ENCODE measurements at regions not wholly inside any gene's neighbourhood (a gene's known extent, or its start where the extent isn't known, plus 50 kb on each side); places are given as distances from the start of the nearest gene placed in this dataset.
A peak's percentile ranks its signal among the peaks of the same experiment; 100 is the strongest.

DNA sequence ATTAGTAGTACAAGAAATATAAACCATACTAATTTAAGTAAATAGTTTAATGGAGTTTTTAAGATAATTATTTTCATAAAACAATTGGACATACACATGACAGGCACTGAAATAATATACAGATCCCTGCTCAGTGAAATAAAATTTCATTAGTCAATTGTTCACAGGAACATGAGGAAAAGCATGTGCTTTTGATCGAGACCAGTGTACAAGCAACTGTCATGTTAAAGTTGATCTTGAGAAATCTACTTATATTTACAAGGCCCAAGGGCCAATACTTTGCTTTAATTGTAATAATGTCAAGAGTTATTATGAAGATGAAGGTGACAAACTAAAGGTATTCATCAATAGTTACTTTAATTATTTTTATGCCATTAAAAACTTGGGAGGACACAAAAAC is 792.7 kb upstream of the LUZP2 start:
- no peak for DNase-seq (ENCODE audit: low read depth)
- no peak overlapping the region for H3K4me3 ChIP-seq (ENCODE audit: low read length)
- TF ChIP-seq, protein P1, sequence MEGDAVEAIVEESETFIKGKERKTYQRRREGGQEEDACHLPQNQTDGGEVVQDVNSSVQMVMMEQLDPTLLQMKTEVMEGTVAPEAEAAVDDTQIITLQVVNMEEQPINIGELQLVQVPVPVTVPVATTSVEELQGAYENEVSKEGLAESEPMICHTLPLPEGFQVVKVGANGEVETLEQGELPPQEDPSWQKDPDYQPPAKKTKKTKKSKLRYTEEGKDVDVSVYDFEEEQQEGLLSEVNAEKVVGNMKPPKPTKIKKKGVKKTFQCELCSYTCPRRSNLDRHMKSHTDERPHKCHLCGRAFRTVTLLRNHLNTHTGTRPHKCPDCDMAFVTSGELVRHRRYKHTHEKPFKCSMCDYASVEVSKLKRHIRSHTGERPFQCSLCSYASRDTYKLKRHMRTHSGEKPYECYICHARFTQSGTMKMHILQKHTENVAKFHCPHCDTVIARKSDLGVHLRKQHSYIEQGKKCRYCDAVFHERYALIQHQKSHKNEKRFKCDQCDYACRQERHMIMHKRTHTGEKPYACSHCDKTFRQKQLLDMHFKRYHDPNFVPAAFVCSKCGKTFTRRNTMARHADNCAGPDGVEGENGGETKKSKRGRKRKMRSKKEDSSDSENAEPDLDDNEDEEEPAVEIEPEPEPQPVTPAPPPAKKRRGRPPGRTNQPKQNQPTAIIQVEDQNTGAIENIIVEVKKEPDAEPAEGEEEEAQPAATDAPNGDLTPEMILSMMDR (conservative IDR thresholded peaks at IDR 0.05; ENCODE audit: low read depth, low read length): no peak

DNA sequence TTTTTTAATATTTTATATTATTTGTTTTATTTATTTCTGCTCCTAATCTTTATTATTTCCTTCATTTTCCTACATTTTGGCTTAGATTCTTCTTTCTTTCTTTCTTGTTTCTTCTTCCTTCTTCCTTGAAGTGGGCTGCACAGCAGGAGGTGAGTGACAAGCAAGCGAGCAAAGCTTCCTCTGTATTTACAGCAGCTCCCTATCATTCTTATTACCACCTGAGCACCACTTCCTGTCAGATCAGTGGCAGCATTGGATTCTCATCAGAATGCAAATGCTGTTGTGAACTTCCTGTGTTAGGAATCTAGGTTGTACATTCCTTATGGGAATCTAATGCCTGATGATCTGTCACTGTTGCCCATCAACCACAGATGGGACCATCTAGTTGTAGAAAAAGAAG is 784.9 kb upstream of the LUZP2 start:
- no peak overlapping the region for H3K4me3 ChIP-seq (ENCODE audit: low read length)
- no peak for DNase-seq (ENCODE audit: low read depth)
- TF ChIP-seq, protein P1 (conservative IDR thresholded peaks at IDR 0.05; ENCODE audit: low read depth, low read length): no peak

DNA sequence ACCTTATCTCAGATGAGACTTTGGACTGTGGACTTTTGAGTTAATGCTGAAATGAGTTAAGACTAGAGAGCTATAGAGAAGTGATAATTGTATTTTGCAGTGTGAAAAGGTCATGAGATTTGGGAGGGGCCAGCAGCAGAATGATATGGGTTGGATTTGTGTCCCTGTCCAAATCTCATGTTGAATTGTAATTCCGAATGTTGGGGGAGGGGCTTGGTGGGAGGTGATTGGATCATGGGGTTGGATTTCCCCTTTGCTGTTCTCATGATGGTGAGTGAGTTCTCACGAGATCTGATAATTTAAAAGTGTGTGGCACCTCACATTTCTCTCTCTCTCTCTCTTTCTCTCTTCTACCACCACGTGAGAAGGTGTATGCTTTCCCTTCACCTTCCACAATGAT is 777.8 kb upstream of the LUZP2 start:
- H3K4me3 ChIP-seq (ENCODE audit: low read length): no peak overlapping the region
- TF ChIP-seq, protein P1 (conservative IDR thresholded peaks at IDR 0.05; ENCODE audit: low read depth, low read length): no peak
- DNase-seq (ENCODE audit: low read depth): no peak

DNA sequence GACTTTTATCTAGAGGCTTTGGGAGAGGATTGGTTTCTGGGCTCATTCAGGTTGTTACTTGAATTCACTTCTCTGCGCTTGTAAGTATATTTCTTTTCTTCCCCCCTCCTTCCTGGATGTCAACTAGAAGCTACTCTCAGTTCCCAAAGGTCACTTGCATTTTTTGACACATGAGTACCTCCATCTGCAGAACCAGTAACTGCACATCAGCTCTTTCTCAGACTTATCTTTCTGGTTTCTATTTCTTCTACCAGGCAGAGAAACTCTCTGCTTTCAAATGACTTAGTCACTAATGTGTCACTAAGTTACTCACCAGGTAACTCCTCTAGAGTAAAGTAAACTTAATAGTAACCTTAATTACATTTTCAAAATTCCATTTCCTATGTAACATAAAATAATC is 773.0 kb upstream of the LUZP2 start:
- H3K4me3 ChIP-seq (ENCODE audit: low read length): no peak overlapping the region
- no peak for DNase-seq (ENCODE audit: low read depth)
- TF ChIP-seq, protein P1 (conservative IDR thresholded peaks at IDR 0.05; ENCODE audit: low read depth, low read length): no peak

DNA sequence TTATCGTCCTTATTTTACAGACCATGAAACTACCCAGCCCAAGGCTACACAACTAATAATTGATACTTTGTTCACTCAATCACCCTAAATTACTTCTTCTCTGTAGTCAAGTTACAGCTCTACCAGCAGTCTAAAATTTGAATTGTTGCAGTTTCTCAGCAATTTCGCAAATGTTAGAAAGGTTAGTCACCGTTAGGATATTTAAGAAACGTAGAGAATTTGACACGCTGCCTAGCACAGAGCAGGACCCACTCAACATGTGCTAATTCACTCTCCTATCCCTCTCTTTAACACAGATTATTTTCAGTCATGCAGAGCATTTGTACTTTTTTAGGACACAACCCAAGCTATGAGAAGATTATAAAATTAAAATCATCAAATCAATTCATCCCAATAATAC is 771.1 kb upstream of the LUZP2 start:
- peak; percentile 89 for DNase-seq (ENCODE audit: low read depth)
- H3K4me3 ChIP-seq (ENCODE audit: low read length): no peak overlapping the region
- TF ChIP-seq, protein P1 (conservative IDR thresholded peaks at IDR 0.05; ENCODE audit: low read depth, low read length): no peak

DNA sequence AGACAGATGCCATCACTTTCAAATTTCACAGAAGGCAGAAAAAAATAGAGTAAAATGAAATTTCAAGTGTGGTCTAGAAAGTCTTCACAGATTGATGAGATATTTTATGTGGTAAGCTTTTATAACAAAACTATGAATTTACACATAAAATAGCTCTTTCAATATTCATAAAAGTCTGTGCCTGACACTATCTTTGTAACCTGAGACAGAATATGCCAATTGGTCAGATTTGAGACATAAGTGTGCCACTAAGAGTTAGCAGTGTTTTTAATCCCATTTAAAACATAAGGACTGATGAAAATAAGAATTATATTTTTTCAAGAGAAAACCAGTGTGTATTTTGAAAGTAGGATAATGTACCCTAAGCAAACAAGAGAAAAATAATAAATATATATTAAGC is 769.5 kb upstream of the LUZP2 start:
- H3K4me3 ChIP-seq (ENCODE audit: low read length): no peak overlapping the region
- TF ChIP-seq, protein P1 (conservative IDR thresholded peaks at IDR 0.05; ENCODE audit: low read depth, low read length): no peak
- DNase-seq (ENCODE audit: low read depth): no peak

DNA sequence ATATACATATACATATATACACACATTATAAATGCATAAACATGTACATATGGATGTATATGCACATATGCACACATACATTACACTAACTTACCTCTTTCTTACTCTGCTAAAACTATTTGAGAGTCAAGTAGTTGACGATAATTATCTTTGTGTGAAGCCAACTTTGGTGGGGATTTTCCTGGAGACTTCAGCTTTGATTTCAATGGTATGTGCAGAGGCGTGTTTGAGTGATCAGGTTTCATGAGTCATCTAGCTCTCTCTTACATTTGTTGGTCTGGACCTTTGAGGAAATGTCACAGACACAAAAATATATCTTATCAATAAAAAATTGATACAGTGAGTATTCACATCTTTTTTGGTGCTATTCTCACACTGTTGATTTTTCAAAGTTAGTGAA is 769.1 kb upstream of the LUZP2 start:
- TF ChIP-seq, protein P1 (conservative IDR thresholded peaks at IDR 0.05; ENCODE audit: low read depth, low read length): no peak
- peak; percentile 77 for DNase-seq (ENCODE audit: low read depth)

More for the DNA sequence above, 769.1 kb upstream of the LUZP2 start:
- no peak overlapping the region for H3K4me3 ChIP-seq (ENCODE audit: low read length)

Data from retinal pigment epithelial cell (primary cell).